Glomerular visceral epithelial cell (primary cell): ENCODE measurements at regions not wholly inside any gene's neighbourhood (a gene's known extent, or its start where the extent isn't known, plus 50 kb on each side); places are given as distances from the start of the nearest gene placed in this dataset.
A peak's percentile ranks its signal among the peaks of the same experiment; 100 is the strongest.

Experiments used
- DNase-seq: peaks from one replicate; pipeline ENCODE4 v3.0.0-alpha.2; 2016; ENCODE audit errors: extremely low spot score

DNA sequence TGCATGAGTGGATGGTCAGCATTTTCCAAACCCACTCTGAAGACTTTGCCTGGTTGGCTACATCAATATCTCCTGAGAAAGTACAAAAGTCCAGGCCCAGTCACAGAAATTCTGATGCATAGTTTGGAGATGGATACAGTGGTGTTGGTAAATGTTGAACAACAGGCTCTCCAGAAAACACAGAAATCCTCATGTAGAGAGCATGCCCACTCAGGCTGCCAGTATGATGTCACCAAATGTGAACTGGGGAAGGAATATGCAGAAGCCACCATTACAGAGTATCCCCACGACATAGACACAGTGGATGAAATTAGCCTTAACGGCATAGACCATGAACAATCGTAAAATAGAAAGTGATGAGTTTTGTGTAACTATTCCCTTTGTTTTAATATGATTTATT is 97.1 kb upstream of the NXT1 start:
- no peak for DNase-seq

DNA sequence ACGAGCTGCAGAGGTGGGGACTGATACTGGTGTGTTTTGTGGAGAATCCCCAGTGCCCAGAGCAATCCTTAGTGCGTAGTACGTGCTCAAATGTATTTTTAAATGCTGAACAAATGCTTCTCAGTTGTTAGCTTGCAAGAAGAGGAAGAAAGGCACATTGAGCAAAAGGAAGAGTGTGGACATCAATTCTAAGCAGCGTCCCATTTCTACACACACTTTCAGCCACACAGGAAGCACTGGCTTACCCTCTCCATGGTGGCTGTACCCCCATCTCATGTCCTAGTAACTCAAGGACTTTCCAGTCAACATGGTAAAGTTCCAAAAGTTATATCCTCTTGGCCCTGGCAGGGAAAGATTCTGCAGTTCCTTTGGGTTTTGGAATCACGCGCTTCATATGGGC is 98.8 kb upstream of the NXT1 start:
- DNase-seq: no peak

DNA sequence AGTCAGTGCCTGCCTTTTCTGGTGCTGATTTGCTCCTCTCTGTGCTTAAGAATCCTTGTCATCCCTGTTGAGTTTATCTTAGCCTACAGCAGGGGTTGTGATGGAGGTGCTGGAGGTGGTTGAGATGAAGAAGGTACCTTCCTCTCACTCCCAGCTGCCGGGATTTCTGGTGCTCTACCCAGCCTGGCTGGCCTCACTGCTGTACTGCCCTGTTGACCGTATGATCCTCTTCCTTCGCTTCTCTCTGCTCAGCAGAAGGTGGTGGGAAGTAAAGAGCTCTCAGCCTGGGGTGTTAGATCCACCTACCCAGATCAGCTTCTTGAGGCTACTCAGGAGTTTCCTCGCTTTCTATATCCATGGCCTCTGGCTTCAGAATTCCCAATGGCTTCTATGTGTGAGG is 101.0 kb upstream of the NXT1 start:
- no peak for DNase-seq

DNA sequence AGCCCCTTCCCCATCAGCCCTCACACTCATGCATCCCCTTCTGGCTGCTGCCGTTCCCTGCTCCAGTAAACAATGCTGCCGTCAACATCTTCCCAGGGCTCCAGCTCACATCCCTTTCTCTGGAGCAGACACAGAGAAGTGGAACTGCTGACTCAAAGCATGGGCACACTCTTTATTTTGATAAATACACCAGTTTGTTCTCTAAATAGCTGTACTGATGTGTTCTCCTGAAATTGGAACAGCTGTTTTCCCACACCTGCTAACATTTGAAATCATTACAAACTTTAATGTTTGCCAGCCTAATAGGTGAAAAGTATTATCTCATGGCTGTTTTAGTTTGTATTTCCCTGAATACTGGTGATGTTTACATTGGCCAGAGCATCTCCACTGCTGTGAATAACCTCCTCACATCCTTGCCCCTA is 102.1 kb upstream of the NXT1 start:
- no peak for DNase-seq

DNA sequence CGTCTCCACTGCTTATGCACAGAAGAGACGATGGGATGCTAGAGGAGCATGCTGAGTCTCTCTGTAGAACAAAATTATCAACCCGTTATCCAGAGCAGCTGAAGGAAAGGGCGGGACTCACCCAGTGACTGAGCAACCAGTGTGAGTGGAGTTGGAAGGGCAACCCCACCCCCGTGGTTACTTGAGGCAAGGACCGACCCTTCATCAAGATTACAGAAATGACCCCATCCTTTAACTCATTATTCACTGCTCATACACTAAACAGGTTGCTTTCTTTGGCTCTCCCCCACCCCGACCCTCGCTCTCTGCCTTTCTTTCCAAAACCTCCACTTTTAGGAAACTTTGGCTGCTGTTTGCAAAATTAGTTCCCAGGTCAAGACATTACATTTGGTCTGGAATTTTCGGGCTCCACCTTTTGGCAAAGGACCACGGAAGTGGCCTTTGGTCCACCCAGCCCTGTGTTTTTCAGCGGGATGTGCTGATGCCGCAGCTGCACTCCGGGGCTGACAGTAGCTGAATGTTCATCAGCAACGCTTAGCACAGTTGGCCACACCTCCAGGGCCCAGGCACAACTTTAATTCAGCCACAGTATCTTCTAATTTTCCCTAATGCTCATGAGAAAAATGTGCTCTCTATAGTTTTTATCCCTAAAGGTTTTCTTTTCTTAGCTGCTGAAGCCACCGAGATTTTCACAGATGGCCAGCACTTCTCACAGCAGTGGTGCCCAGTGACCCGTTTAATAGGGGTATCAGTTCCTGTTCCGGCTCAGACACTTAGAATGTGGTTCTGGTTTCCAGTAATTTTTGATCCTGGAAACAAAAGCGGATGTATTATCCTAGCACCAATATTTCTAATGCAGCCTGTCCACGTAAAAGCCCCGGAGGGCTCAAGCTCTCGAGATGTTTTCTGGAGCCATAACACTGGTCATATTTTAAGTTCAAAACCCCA is 103.6 kb upstream of the NXT1 start:
- DNase-seq: no peak

DNA sequence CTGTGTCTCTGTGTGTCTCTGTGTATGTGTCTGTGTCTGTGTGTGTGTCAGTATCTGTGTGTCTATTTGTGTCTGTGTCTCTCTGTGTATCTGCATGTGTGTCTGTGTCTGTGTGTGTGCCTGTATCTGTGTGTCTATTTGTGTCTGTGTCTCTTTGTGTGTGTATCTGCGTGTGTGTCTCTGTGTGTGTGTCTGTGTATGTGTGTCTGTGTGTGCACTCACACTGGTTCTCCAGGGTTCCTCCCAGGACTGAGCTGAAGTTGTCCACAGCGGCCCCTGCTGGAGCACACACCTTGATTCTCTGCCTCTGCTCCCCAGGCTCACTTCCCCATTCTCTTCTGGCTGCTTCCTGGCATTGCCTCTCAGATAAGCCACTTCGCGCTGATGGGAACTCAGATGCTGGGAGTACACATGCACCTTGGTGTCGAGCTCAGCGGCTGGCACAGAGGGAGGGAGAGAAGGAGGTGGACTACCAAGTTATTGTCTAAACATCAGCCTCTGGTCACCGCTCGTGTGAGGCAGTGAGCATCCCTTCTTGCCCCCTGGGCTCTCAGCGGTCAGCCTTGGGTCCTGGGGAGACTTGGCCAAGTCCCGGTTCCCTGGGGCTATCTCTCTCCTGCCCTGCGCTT is 104.9 kb upstream of the NXT1 start:
- no peak for DNase-seq

DNA sequence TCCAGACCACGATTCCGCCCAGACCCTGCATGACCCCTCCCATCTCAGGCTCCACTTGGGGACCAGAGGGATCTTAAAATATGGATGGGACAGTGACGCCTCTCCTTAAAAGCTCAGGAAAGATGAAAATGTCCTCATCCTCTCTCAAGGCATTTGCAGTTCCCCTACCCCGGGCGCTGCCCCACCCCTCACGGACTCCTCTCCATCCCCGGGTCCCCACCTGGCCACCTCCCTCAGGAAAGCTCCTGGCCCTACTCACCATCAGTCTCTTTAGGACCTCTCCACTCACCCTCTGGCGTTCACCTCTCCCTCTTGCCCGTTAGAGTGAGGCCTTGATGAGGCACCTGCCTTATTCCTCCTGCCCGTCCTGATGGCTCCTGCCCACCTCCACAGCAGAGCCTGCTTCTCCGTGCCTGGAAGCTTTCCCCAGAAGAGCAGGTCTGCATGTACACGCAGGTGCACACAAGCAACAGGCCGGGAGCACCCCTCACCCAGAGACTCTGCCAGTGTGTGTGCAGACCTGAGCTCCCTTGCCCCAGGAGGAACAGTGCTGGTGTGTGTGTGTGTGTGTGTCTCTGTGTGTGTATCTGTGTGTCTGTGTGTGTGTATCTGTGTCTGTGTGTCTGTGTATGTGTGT is 105.6 kb upstream of the NXT1 start:
- DNase-seq: no peak

DNA sequence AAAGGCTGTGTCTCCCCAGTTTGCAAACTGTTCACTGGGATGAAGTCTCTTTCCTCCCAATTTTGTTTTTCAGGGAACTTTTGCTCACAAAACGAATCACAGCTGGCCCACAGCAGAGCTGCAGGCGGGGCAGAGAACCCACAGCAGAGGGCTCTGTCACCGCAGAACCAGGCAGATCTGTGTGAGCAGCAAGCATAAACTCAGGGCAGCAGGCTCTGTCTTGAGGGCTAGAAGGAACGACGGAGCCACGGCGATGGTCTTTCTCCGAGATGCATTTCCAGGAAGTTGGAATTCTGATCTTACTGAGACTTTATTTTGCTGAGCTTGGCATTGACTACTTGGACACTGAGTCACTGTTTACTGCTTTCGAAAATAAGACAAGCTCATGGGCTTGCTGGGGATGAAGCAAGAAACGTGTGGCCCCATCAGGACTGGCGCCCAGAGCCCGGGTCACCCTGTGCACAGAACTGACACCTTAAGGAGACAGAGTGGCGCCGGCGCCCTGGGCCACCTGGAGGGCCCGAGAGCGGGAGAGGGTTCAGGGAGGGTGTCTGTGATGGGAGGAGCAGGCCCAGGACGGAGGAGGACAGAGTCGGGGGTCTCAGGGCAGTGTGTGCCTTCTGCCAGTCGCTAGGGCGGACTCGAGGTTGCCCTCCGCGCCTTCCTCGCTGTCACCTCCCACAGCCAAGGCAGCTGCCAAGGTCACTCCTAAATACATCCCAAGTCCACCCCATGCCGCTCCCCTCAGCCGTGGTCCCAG is 106.3 kb upstream of the NXT1 start:
- no peak for DNase-seq

DNA sequence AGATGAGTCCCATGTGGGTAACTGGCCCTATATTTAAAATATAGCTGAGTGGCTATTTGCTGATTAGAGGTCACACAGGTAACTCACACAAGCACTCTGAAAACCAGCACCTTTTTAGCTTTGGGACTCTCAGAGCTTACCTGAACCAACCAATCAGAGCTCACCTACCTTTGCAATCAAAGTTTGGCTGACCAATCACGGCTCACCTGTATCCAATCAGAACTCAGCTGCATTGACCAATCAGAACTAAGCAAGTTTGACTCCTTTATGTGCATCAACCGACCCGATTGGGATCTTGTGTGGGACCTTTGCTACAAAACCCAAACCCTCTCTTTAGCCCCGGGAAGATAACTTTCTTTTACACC is 106.8 kb upstream of the NXT1 start:
- no peak for DNase-seq

DNA sequence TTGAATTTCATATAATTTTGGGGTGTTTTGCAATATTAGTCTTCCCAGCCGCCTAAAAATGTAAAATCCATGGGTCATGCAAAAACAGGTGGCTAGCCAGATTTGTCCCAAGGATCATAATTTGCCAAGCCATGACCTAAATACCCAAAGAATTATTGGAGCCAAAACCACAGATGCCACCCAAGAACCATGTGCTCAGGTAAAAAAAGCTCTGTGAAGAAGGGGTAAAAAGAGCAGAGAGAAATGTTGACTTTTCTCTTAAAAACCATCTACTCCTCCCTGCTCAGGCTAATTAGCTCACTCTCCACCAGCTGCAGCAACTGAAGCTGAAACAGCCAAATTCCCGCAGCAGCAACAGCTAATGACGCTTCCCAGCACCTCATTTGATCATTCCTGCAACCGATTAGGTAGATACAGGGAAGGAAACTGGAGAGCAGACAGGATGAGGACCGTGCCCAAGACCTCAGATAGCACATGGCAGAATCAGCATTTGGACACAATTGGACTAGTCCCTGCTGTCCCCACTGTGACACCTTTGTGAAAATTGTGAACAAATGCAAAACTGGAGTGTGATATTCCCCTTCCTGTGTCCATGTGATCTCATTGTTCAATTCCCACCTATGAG is 107.9 kb upstream of the NXT1 start:
- DNase-seq: no peak

DNA sequence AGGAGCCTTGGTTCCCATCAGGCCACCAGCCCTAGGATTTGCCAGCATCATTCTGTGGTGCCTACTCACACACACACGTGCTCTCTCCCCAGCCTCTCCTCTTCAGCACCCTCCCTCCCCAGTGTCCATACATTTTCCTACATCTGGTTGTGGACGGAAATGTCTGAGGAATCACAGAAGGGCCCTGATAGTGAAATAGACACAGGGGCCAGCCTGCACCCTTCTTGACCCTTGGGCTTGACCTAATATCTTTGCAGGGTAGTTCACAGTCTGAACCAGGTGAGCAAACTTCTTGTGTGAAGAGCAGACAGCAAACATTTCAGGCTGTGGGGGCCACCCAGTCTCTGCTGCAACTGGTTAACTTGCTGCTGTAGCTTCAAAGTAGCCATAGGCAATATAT is 108.5 kb upstream of the NXT1 start:
- DNase-seq: no peak

DNA sequence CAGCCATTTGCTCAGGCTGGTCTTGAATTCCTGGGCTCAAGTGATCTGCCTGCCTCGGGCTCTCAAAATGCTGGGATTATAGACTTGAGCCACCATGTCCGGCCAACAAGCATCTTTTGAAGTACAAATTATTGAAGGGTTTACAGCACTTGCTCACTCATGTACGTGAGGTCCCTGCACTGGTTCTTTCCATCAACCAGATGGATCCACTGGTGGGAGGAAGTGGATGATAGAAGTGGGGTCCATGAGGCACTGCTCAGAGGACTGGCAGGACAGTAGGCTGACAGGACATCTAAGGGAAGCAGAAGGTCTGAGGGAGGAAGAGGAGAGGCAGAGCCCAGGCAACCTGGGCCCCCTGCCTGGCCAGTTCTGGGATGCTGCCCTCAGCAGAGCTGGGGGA is 109.2 kb upstream of the NXT1 start:
- DNase-seq: no peak

DNA sequence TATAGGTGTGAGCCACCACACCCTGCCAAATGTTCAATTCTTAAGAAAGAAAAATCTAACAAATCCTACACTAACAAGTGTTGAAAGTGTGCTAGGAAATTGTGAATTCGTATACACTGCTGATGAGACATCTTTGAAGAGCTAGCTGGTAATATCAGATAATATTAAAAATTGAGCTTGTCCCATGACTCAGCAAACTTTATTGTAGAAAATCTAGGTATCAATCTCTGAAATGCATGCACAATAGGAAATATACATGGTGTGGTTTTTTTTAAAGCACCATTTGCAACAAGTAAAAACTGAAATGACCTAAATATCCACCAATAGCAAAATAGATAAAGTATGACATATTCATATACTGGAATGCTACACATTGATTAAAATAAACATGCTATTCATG is 110.1 kb upstream of the NXT1 start:
- DNase-seq: no peak

DNA sequence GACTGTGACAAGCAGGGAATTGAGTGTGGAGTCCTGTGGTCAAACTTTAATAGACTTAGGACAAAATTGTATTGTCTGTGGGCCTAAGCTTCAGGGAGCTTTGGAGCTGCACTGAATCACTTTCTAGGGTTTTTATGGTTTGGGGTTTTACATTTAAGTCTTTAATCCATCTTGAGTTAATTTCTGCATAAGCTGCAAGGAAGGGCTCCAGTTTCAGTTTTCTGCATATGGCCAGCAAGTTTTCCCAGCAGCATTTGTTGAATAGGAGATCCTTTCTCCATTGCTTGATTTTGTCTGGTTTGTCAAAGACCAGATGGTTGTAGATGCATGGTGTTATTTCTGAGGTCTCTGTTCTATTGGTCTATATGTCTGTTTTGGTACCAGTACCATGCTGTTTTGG is 113.4 kb upstream of the NXT1 start:
- DNase-seq: no peak

DNA sequence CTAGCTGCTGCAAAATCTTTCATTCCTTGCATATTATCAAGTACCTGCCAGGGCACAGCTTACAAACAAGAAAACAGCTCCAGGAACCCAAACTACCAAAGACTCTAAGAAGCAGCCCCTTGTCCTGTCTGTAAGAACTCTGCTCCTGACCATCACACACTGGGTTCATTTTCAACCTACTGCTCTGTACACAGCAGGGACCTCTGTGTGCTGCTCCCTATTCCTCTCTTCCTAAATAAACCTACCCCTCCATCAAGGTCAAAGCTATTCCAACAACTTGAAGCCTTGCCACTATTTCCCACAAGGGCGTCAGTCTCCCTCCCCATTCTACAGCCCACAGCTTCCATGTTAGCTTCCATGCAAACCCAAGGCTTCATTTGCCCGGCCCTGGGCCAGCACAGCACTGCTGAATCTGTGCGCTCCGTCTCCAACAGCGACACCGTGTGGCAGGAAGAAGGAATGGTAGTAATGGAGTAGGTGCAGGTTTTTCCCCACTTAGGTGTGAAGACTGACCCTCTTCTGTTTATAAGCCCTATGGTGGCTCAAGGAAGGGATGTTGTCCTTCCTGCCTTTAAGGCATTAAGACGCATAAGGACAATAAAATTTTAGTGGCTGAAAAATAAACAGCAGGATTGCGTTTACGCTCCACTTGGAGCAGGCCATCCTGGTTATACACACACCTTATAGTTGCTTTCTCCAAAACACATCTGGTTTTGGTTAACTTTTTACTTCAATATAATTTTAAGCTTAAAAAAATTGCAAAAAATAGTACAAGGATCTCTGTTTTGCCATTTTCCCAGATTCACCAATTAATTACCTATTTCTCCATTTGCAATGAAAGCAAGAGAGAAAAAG is 115.2 kb upstream of the NXT1 start:
- peak; percentile 50 for DNase-seq

DNA sequence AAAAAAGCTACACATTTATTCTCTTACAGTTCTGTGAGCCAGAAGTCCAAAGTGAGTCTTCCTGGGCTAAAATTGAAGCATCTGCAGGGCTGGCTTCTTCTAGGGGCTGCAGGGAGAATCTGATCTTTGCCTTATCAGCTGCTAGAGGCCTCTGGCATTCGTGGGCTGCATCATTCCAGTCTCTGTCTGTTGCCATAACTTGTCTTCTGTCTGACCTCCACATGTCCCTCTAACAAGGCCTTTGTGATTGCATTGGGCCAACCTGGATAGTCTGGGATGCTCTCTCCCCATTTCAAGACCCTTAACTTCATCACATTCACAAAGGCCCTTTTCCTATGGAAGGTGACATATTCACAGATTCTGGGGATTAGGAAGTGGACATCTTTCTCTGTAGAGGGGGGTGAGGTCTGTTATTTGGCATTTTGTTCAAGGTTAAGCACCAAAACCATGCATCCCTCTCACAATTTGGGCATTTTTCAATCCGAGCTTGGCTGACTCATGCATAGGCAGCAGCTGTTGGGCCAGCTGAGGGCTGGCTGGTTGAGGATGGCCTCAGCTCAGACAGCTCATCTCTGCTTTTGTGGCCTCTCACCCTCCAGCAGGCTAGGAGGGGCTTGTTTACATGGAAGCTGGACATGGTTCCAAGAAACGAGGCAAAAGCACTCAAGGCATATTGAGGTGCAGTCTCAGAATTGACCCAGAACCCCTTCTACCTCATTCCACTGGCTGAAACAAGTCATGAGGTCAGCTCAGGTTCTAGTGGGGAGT is 116.1 kb upstream of the NXT1 start:
- no peak for DNase-seq

DNA sequence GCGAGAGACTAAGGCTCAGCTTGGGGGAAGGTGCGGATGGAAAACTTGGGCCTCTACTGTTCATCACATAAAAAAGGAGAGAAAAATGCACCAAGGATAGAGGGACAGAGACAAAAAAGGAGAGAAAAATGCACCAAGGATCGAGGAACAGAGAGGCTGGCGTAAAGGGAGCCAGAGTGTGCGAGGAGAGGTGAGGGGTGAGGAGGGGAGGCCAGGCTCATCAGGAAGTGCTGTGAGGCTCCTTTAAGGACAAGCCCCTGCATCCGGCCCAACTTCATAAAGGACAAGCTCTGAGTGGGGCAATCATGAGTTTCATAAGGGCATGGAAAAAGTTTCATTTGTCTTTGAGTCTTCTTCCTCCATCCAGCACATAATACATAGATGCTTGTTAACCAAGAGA is 117.2 kb upstream of the NXT1 start:
- no peak for DNase-seq

DNA sequence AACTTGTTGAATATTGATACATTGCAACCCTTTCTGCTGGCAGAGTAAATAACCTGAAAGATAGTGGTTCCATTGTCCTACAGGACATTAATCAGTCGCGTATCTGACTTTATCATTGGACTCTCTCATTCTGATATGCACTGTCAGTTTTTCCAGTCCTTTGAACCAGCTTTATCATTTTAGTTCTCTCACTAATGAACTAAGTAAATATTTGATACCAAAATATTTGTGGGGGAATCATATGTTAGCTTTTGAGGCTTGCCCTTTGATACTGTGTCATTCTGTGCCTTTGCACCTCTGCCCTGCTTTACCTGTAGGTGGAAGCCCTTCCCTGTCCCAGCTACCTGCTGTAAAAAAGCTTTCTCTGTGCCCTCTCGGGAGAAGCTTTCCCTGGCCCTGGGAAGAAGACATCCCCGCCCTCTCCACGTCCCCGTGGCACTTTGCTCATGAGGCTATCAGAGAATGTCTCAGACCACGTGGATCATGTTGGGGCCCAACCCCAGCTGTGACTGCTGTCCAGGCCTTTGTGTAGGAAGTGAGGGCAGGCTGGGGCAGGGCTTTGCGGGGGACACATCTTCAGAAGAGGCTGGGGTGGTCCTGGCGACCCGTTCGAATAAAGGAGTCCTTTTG is 117.8 kb upstream of the NXT1 start:
- no peak for DNase-seq

DNA sequence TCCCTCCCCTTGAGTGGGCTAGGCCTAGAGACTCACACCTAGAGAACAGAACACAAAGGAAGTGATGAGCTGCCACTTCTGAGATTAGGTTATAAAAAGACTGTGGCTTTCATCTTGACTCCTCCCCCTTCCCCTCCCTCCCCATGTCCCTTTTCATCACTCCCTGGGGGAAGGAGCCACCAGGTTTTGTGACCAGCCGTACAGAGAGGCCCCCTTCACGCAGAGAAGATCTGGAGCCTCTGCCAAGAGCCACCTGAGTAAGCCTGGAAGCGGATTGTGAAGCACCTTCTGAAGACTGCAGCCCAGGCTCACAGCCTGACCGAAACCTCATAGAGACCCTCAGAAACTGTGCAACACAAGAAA is 118.4 kb upstream of the NXT1 start:
- no peak for DNase-seq
